ENCODE measurements at regions not wholly inside any gene's neighbourhood (a gene's known extent, or its start where the extent isn't known, plus 50 kb on each side); places are given as distances from the start of the nearest gene placed in this dataset.

DNA sequence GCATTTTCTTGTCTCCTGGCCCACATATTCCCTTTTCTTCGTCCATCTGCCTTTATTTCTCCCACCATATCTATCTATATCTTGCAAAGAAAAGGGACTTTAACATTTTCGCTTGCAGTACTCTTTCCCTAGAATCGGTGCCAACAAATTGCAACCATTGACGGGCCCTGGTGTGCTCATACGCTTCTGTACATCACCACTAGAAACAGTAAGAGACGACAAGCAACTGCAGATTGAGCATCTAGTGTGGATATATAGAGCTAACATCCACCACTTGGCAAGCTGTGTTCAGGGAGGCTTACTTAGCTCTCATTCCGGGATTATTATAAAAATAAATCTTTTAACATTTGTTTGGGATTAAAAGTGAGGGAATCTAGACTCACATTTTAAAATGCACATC, 230.8 kb upstream of the PKN2 start:
- DNase-seq (no peak), ATAC-seq (no peak)
- Histone ChIP-seq H3K27ac (no peak overlapping the region), H3K9me3 (no peaks in the 10 kb centered on the region), H3K27me3 (ENCODE audit: insufficient read depth in 3 of 3, low read length in 2 of 3) (no peaks in the 10 kb centered on the region), H3K36me3 (ENCODE audit: insufficient read depth in 1 of 2, low read depth in 1 of 2) (no peaks in the 10 kb centered on the region), H3K4me3 (no peak overlapping the region), H3K4me1 (no peaks in the 10 kb centered on the region)
- intact Hi-C loops (cut with DNase I), result no loop called here
- WGBS, 3 donors, result 81 to 84% (median 83%) methylated on average over 7 of the region's 7 CpGs
- TF ChIP-seq, protein P1, sequence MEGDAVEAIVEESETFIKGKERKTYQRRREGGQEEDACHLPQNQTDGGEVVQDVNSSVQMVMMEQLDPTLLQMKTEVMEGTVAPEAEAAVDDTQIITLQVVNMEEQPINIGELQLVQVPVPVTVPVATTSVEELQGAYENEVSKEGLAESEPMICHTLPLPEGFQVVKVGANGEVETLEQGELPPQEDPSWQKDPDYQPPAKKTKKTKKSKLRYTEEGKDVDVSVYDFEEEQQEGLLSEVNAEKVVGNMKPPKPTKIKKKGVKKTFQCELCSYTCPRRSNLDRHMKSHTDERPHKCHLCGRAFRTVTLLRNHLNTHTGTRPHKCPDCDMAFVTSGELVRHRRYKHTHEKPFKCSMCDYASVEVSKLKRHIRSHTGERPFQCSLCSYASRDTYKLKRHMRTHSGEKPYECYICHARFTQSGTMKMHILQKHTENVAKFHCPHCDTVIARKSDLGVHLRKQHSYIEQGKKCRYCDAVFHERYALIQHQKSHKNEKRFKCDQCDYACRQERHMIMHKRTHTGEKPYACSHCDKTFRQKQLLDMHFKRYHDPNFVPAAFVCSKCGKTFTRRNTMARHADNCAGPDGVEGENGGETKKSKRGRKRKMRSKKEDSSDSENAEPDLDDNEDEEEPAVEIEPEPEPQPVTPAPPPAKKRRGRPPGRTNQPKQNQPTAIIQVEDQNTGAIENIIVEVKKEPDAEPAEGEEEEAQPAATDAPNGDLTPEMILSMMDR (IDR thresholded peaks at IDR 0.05), result no peak

DNA sequence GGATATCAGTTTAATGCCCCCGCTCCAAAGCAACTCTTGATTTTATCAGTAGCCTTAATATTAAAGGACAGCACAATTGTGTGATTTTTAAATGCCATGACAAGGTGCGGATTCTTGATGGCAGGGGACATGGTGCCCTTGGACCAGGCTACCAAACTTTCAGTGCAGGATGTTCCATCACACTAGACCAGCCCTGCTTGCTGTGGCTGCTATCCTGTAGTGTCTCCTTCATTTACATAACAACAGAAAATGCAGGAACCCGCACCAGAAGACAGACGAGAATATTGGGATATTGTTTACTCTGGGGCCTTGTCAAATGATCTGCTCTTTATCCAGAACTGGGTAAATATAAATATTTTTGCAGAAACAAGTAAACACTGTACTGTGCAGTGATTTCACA, 229.3 kb upstream of the PKN2 start:
- DNase-seq, result no peak

DNA sequence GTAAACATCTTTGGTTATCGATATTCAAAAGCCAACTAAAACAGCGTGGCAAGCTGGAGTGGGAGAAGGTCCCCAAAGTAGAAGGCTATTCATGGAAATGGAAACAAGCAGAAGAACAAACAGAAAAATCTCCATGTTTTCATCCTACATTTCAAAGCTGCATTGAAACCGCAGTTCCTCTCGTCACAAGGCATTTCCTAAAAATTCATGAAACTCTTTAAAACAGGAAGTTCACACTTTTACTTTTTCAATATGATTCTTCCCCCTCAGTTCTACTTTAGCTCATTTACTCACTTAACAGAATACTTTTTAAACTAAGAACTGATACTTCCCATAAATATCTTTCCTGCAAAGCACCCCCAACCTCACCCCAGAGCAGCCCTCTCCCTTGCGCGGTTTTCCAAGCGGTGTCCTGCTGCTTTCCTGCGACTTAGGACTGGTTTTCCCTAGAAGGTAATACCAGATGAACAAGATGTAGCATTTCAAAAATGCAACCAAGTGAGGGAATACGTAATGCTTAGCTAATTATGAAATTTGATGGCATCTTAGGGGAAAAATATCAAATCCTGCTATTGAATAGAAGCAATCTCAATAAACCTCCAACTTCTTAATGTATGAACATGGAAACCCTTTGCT, 228.3 kb upstream of the PKN2 start:
- Histone ChIP-seq H3K9me3 (no peaks in the 10 kb centered on the region), H3K4me1 (no peaks in the 10 kb centered on the region), H3K27ac (no peak overlapping the region), H3K36me3 (ENCODE audit: insufficient read depth in 1 of 2, low read depth in 1 of 2) (no peaks in the 10 kb centered on the region), H3K27me3 (ENCODE audit: insufficient read depth in 3 of 3, low read length in 2 of 3) (peaks cover 2 to 11% (median 4%) of the 10 kb centered on the region in 3 donors), H3K4me3 (no peak overlapping the region)
- ATAC-seq (no peak), DNase-seq (no peak)
- TF ChIP-seq, protein P1 (IDR thresholded peaks at IDR 0.05), result no peak
- 65% methylated on average over 9 of the region's 9 CpGs for WGBS, 3 donors
- intact Hi-C loops (cut with DNase I), result no loop called here

More for the DNA sequence above, 229.3 kb upstream of the PKN2 start:
- ATAC-seq, result no peak
- Histone ChIP-seq H3K9me3 (no peaks in the 10 kb centered on the region), H3K4me3 (no peak overlapping the region), H3K36me3 (ENCODE audit: insufficient read depth in 1 of 2, low read depth in 1 of 2) (no peaks in the 10 kb centered on the region), H3K4me1 (no peaks in the 10 kb centered on the region), H3K27me3 (ENCODE audit: insufficient read depth in 3 of 3, low read length in 2 of 3) (peaks cover 2 to 4% (median 2%) of the 10 kb centered on the region in 3 donors), H3K27ac (no peak overlapping the region)
- 71 to 85% (median 75%) methylated on average over 4 of the region's 4 CpGs for WGBS, 3 donors
- TF ChIP-seq, protein P1 (IDR thresholded peaks at IDR 0.05), result no peak
- intact Hi-C loops (cut with DNase I), result no loop called here

DNA sequence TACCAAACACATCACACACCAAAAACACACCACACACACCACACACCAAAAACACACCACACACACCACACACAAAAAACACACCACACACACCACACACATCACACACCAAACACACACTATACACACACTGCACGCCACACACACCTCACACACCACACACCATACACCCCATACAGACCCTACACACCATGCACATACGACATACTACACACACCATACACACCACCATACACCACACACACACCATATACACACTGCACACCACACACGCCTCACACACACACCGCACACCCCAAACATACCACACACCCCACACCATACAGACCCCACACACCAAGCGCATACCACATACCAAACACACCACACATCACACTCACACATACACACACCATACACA, 226.9 kb upstream of the PKN2 start:
- DNase-seq (no peak), ATAC-seq (no peak)
- H3K4me3 ChIP-seq, result no peak overlapping the region
- 95 to 98% (median 97%) methylated on average over 5 of the region's 5 CpGs for WGBS, 3 donors
- H3K36me3 ChIP-seq (ENCODE audit: insufficient read depth in 1 of 2, low read depth in 1 of 2), result no peaks in the 10 kb centered on the region
- intact Hi-C loops (cut with DNase I), result no loop called here
- H3K9me3 ChIP-seq, result no peaks in the 10 kb centered on the region
- H3K27ac ChIP-seq, result no peak overlapping the region
- no peaks in the 10 kb centered on the region for H3K4me1 ChIP-seq
- TF ChIP-seq, protein P1 (IDR thresholded peaks at IDR 0.05), result no peak
- H3K27me3 ChIP-seq (ENCODE audit: insufficient read depth in 3 of 3, low read length in 2 of 3), result peaks cover 2 to 18% (median 4%) of the 10 kb centered on the region in 3 donors

DNA sequence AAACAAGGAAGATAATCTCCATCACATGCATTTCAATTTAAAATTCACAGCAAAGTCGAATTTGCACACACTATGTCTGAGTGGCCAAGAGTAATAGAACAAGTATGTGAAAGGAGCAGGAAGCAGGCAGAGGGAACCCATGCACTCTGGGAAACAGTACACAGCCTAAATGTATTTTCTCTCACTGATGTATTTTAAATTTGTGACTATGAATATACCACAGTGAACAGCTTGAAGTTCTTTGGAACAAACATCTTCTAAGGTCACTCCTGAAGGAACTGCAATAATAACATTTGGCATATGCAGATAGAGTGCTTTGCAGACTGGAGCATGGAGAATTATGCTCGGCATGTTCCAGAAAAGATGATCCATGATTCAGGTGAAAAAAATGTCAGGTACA, 223.1 kb upstream of the PKN2 start:
- DNase-seq (no peak), ATAC-seq (no peak)
- H3K9me3 ChIP-seq, result no peaks in the 10 kb centered on the region
- WGBS, 3 donors, result 51 to 60% (median 53%) methylated on average over 2 of the region's 2 CpGs
- H3K27ac ChIP-seq, result no peak overlapping the region
- H3K4me1 ChIP-seq, result no peaks in the 10 kb centered on the region
- H3K4me3 ChIP-seq, result no peak overlapping the region
- no peaks in the 10 kb centered on the region for H3K36me3 ChIP-seq (ENCODE audit: insufficient read depth in 1 of 2, low read depth in 1 of 2)
- peaks cover 4 to 27% (median 4%) of the 10 kb centered on the region in 3 donors for H3K27me3 ChIP-seq (ENCODE audit: insufficient read depth in 3 of 3, low read length in 2 of 3)
- intact Hi-C loops (cut with DNase I), result no loop called here
- TF ChIP-seq, protein P1 (IDR thresholded peaks at IDR 0.05), result no peak
